GM21423 (cell line): ENCODE measurements at regions not wholly inside any gene's neighbourhood (a gene's known extent, or its start where the extent isn't known, plus 50 kb on each side); places are given as distances from the start of the nearest gene placed in this dataset.
A peak's percentile ranks its signal among the peaks of the same experiment; 100 is the strongest.
"Not testable (repeated sequence)": the region's sequence is repeated elsewhere in the genome, so short reads cannot be mapped to it uniquely, and the experiment has no call there.

Experiments
- ATAC-seq: cut with Tn5 transposase; IDR thresholded peaks from one replicate; pipeline ENCODE4 v1.9.1; 2021; ENCODE audit warnings: mild to moderate bottlenecking, moderate library complexity; ENCODE audit not compliant: unreplicated experiment

DNA sequence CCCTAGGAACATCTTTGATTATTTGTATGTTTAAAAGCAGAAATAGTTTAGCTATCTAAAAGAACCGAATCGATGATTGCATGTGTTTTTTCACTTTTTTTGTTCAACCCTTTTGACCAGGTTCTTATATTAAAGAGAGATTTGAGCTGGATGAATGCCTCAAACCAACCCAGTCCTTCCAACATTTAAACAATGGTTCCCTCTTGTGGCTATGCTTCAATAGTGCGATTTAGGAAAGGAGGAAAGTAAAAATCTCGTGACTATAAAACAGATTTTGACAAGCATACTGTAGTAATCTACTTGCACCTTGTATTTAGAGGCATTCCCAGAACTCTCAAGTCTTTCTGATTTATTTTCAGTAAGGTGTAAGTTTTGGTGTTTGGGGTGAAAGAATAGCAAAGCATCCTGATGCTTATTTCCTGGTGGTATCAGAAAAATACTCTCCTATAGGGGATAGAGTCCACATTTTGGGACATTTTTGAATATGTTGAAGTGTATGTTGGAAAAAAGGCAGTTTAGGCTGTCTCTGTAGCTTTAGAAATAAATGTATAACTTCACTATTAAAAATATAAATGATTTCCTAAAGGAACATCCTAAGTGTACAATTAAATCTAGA lies 159.6 kb upstream of the KCNH8 start:
- peak; percentile 46 for ATAC-seq

DNA sequence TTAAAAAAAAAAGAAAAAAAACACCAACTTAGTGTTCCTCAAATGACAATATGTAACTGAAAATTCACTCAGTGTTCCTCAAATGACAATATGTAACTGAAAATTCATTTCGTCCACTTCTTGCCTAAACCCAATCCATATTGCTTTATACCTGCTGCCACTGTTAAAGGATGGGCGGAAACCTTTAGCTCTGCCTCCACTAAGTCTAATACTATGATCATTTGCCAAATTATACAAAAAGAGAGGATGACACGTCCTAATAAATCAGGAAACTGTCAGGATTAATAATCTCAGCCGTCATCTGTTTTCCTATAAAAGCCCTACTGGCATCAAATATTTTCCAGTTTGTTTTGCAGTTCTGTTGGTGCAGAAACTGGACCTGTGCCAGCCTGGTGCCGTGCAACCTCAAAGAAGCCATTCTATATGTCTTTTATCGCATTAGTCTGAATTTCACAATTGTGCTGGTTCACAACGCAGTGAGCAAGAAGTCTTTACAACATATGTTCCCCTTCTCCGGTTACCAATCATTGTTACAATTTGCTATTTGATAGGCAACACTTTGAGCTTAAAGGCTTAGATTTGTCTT lies 160.4 kb upstream of the KCNH8 start:
- no peak for ATAC-seq

DNA sequence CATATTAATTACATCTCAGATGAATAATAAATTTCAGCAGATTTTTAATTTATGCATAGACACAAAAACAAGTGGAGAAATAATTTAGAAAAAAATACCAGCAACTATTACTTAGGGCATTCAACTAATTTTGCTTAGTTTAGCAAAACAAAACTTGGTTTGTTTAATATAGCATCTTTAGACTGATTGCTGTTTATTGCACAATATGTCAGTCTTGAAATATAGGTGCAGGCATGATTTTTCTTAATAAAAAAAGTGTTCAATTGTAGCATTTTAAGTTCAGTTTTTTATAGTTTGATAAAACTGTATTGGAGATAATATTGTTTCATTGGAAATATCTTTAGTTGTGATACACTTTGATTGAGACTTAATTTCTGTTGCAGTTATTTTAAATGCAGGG lies 161.2 kb upstream of the KCNH8 start:
- ATAC-seq, result no peak

DNA sequence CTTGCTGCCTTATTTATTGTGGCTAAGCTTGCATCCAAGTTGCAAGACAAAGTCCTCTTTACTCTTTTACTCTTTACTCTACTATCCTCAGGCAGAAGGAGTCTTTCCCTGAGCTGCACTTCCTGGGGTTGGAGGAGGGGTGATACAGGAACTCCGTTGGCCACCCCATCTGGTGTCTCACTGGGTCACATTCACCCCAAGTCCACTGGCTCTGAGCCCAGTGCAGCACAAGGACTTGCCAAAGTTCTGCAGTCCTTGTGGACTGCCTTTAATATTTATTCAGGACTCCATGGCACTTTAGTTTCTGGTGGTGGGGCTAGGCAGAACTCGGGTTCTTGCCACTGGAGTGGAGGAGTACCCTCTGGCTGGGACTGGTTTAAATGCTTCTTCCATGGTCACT lies 165.4 kb upstream of the KCNH8 start:
- ATAC-seq, result no peak

DNA sequence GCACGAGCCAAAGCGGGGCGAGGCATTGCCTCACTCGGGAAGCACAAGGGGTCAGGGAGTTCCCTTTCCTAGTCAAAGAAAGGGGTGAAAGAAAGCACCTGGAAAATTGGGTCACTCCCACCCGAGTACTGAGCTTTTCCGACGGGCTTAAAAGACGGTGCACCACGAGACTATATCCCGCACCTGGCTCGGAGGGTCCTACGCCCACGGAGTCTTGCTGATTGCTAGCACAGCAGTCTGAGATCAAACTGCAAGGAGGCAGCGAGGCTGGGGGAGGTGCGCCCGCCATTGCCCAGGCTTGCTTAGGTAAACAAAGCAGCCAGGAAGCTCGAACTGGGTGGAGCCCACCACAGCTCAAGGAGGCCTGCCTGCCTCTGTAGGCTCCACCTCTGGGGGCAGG lies 172.2 kb upstream of the KCNH8 start:
- not testable (repeated sequence) for ATAC-seq

DNA sequence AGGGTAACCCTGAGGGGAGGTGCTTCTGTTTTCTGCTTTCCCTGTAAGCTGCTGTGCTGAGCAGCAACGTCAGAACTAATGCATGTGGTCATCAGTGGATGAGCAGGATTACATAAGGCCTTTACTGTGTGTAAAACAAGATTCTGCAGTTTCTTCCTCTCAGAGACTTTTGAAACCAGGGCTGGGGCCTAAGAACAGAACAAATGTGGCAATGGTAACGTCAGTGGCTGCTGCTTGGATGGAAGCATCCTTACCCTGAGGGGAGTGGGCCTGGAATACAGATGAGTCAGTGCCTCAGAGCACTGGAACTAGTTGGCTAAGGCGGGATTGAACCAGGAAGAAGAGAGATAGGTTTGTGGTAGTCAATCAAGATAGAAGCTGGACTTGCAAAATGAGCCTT lies 180.2 kb upstream of the KCNH8 start:
- no peak for ATAC-seq

DNA sequence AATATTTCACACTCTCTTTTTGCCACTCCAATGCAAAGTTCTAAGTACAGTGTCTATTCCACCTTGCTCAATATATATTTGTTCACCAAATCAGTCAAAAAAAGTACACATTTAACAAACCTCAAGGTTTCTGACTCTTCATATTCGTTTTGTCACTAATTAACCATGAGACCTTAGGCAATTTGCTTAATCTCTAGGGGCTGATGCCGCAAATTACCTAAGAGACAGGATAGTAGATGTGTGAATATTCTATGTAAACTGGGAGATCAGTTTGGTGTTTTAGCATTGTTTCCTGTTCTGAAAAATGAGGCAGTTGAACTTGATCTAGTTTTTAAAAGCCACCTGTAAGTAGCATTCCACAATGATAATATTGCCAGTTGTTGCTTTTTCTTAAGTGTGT lies 182.5 kb upstream of the KCNH8 start:
- no peak for ATAC-seq

DNA sequence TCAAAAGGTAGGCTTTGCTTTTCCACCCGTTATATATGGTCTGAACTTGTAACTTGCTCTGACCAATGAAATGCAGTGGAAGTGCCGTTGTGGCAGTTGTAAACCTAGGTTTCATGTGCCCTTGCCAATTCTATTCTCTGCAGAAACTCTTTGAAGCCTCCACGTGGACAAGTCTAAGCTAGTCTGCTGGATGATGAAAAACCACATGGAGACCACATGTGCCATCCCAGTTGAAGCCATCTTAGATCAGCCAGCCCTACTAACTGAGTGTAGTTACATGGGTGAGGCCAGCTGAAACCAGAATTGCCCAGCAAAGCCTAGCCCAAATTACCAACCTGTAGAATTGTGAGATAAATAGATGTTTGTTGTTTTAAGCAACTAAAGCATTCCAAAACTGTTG lies 183.7 kb upstream of the KCNH8 start:
- no peak for ATAC-seq

DNA sequence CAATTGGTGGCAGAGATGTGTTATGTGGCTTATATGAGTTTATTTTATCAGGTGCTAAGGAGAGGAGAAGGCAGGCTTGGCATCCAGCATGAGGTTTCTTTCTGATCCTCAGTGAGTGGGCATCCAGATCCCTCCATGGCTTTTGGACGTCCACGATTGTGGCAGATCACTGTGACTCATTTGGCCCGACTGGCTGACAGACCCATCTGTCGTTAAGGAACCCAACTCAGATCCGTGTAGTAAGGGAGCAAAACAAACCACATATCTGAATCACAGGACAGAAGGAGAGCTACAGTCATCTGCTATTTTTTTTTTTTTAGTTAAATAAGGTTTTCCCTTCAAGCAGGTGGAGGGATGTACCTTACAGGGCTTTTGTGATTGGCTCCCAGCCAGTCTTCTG lies 197.0 kb upstream of the KCNH8 start:
- ATAC-seq, result no peak

DNA sequence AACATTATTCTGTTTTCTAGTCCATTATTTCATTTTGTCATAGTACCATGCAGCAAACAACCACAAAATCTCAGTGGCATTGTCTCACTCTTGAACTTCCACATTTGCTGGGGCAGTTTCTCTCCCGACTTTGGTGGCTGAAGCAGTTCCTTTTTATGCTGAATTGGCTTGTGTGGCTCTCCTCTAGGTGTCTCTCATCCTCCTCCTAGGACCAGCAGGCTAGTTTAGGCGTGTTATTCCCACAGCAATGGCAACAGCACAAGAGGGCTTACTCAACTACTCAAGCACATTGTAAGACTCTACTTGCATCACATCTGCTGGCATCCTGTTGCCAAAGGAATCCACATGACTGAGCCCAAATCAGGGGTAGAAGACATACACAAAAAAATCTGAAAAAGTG lies 201.8 kb upstream of the KCNH8 start:
- ATAC-seq, result no peak

DNA sequence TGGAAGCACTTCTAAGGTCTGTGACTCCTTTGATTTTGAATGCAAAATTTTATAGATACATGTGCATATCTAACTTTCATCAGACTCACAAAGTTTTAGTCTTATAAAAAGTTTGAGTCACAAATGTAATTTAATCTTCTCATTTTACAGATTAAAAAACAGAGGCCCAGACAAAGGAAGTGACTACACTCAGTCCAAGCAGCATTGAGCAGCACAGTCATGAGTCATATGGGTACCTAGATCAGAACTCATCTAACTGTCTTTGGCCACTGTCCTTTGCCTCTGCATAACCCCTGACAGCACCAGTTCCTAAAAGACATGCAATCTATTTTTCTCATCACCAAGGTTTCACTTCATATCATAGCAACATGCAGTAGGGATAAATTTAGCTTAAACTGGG lies 210.7 kb upstream of the KCNH8 start:
- no peak for ATAC-seq

DNA sequence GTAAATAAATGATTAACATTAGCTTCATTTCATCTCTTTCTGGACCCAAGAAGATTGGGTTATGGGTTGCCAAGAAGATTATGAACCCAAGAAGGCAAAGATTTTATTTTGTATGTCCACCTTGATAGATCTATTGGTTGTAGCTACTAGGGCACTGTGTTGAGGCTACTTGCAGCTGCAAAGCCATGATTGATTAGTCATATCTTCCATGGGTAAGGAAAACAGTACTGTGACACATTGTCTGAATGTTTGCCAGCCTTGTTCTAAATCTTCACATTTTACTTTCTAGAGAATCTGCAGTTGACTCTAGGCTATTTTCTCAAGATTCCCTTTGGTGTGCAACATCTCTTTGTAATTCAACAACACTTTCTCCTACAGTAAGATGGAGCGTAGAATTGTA lies 229.2 kb upstream of the KCNH8 start:
- no peak for ATAC-seq

DNA sequence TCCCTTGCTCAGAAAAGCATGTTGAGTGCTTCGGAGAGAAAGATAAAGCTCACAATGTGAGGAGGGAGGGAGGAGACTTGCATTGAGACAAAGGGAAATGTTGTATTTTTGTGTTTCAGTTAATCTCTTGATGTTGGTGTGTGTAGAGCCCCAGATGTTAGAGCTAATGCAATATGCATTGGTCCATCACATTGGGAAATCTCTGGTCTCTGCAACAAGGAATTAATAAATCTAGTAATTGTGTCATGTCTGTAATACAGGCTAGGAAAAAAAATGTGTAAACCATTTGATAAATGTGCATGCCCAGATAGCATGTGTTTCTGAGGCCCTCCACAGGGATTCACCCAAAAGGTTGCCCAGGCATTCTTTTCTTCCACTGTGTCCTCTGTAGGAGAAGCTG lies 230.4 kb upstream of the KCNH8 start:
- ATAC-seq, result no peak

DNA sequence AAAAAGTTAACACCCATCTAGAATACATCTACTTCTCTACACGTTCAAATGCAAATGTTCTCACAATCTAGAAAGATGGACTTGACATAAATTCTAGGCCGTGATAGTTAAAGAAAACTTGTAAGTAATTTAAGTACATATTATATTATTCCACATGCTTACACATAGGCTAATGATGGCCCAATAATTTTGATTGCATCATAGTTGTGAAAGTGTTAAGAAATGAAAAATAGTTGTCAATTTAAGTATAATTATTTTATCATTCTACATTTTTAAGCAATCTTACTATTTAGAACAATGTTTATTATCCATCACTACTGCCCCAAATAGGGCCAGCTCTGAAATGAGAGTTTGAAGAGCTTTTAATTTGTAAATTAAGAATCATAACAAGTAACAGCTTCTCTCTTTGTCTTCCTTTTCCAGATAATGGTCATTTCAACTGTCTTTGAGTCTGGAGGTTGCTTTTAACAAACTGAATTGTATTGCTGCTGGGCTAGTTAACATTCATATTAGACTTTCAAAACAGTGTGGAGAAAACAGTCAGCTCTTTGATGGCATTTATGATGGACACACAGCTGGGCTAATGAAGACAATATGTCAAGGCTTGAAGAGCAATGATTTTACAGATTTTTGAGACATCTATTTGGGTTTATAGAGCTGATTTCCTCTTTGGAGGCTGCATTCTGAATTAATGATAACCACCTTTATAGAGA lies 246.1 kb upstream of the KCNH8 start:
- no peak for ATAC-seq

DNA sequence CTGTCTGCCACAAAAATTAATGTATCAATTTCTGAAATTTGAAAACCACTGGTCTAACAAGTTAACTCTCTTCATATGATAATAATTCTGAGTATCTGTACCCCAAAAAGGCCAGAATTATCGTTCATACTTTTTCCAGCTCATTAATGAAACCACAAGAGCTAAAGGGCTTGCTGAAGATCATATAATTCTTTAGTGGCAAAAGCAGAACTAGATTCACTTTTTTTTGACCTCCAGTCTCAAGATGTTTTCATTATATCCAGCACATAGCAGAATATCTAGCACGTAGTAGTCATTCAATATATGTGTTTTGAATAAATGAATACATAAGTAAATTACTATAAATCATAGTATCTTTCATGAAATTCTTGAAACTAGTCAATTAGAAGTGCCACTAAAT lies 246.7 kb upstream of the KCNH8 start:
- no peak for ATAC-seq

DNA sequence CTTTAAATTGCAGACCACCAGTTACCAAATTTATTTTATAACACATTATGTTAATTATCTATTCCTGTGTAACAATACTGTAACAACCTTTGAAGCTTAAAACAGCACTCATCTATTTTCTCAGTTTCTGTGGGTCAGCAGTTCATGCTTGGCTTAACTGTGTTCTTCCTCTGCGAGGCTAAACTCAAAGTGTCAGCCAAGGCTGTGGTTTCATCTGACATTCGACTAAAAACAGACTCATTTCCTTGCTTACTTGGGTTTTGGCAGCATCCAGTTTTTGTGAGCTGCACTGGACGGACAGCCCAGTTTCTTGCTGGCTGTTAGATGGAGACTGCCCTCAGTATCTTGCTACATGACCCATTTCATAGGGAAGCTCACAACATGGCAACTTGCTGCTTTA lies 247.3 kb upstream of the KCNH8 start:
- peak; percentile 89 for ATAC-seq

DNA sequence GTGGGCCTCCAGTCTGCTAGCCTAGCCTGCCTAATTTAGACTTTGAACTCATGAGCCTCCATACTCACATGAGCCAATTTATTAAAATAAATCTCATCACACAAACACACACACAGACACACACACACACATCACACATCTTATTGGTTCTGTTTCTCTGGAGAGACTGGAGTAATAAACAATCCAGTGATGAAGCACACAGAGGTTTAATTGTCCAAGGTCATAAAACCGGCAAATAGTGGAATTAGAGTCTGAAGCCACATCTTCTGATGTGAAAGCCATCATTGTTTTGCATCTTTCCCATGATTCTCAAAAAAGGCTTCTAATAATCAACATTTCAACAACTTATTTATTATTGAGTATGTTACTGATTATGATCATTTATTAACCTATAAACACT lies 249.4 kb upstream of the KCNH8 start:
- no peak for ATAC-seq

DNA sequence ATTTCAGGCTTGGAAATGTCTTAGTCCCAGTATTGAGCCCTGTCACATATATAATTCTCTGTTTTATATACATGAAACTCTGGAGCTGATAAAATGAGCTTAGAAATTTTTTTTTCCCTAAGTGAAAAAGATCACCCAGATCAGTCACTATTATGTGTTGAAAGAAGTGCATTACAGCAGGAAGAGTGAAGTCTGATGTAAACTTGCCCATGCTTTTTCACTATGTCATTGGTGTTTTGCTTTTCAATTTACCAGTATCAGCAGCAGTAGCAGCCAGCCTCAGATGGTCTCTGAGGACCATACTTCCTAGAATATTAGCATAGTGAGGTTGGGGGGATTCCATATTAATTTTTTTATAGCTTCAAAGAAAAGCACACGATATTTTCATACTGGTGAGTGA lies 255.6 kb upstream of the KCNH8 start:
- no peak for ATAC-seq

DNA sequence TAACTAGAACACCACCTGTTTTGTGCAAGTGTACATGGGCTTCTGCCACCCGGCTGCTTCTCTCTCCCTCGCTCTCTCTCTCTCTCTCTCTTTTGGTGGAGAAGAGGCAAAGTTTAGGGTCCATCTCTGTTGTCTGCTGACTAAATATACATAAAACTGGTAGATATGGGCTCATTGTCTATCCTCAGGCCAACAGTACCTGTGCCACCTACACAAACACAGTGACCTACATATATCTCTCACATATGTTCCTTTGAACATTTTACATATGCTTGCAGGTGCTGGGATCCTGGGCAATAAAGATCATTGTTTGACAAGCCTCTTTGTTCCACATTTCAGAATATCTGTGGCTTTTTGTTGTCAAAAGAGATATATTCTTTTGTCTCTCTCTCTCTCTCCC lies 256.3 kb upstream of the KCNH8 start:
- no peak for ATAC-seq

DNA sequence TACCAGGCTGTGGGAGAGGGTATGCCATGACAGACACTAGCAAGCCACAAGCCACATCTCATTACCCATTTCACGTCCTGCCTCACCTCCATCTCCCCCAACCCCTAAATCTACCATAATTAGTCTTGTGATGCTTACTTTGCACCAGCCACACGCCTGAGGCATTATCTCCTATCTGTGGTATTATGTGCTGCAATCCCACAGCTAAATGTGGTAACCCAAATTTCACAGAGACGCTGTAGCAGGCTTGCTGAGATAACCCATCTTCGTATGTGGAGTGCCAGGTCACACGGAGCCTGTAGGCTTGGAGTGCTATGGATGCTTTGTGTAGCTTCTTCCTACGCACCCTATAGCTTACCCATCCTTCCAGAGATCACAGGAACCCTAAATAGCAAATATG lies 256.7 kb upstream of the KCNH8 start:
- no peak for ATAC-seq

DNA sequence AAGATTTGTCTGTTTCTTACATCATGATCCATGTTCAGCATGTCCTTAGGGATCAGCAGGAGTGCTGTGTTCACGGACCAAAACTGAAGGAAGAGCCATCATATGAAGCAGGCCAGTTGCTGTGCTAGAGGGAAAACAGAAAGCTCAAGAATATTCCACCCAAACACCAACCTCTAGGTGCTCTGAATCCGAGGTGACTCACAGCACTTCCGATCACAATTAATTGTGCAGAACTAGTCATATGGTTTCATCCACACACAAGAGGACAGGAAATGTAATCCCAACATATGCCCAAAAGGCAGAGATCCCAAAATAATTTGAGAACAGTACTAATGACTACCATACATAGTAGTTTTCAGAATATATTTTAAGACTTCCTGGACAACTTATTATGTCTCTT lies 257.9 kb upstream of the KCNH8 start:
- no peak for ATAC-seq

DNA sequence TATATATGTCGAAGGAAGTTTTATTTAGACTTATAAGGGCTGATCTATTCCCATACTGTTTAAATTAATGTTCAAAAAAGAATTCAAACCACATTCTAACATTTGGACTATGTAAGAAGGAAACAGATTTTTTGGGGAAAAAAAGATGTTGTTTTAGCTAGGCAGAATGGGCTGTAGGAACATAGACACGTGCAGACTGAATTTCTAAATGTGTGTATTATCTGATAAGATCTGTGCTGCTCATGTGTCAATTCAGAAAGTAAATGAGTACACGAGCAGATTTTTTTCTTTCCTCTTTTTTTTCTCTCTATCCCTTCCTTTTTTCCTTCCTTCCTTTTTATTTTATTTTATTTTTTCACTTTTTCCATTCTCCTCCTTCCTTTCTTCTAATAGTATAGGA lies 259.5 kb upstream of the KCNH8 start:
- no peak for ATAC-seq

DNA sequence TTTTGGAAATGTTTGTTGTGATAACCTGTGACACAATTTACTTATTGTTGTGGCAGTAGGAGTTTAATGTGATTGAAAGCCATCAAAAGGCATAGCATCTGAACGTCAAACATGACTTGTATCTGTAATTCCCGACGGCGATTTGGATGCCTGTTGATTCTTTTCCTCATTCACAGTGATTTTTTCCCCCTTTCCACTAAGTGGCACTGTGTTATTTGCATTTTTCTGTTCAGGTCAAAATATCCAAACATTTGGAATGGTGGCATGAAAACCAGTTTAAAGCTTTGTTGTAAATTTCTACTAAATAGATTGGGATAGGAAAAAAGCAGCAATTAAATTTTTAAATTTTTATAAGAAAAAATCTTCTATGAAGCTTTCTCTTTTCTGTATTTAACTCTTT lies 259.9 kb upstream of the KCNH8 start:
- ATAC-seq, result no peak
